Effector memory CD4-positive, alpha-beta T cell (primary cell): ENCODE measurements at regions not wholly inside any gene's neighbourhood (a gene's known extent, or its start where the extent isn't known, plus 50 kb on each side); places are given as distances from the start of the nearest gene placed in this dataset.

Source experiments
- DNase-seq, 3 donors: peaks; one replicate each; pipeline ENCODE4 v3.0.0-alpha.2; 2020
- H3K27ac ChIP-seq: 2 replicates; pipeline ENCODE4 v1.7.0; 2013; ENCODE audit warnings: mild to moderate bottlenecking, low read length, moderate library complexity; ENCODE audit not compliant: insufficient read depth, poor library complexity, severe bottlenecking
- H3K27me3 ChIP-seq: replicated peaks from 2 replicates; pipeline ENCODE4 v1.7.0; 2013; ENCODE audit warnings: mild to moderate bottlenecking, low read length; ENCODE audit not compliant: insufficient read depth, control insufficient read depth, poor library complexity, severe bottlenecking
- H3K36me3 ChIP-seq: 2 replicates; pipeline ENCODE4 v1.7.0; 2013; ENCODE audit warnings: mild to moderate bottlenecking, low read length, moderate library complexity; ENCODE audit not compliant: control insufficient read depth, insufficient read depth
- H3K4me1 ChIP-seq: 2 replicates; pipeline ENCODE4 v1.7.0; 2013; ENCODE audit warnings: low read length, mild to moderate bottlenecking; ENCODE audit not compliant: control insufficient read depth, insufficient read depth, poor library complexity, severe bottlenecking
- H3K4me3 ChIP-seq: 2 replicates; pipeline ENCODE4 v1.7.0; 2013; ENCODE audit warnings: low read length, low read depth, mild to moderate bottlenecking; ENCODE audit not compliant: insufficient read depth, poor library complexity, severe bottlenecking
- H3K9me3 ChIP-seq: 2 replicates; pipeline ENCODE4 v1.7.0; 2013; ENCODE audit warnings: mild to moderate bottlenecking, low read length, moderate library complexity; ENCODE audit not compliant: control insufficient read depth

GRCh38 chr10:64288404-64288803 lies 767.2 kb downstream of the REEP3 start:
- Histone ChIP-seq H3K4me3 (no peak overlapping the region), H3K27me3 (no peaks in the 10 kb centered on the region), H3K4me1 (no peaks in the 10 kb centered on the region), H3K9me3 (no peaks in the 10 kb centered on the region), H3K27ac (no peak overlapping the region), H3K36me3 (no peaks in the 10 kb centered on the region)
- DNase-seq = no peak

- no peaks in the 10 kb centered on the region for H3K9me3 ChIP-seq
- H3K4me3 ChIP-seq = no peak overlapping the region
- H3K36me3 ChIP-seq = no peaks in the 10 kb centered on the region
- DNase-seq = no peak
- H3K4me1 ChIP-seq = no peaks in the 10 kb centered on the region
- no peaks in the 10 kb centered on the region for H3K27me3 ChIP-seq
- no peak overlapping the region for H3K27ac ChIP-seq
Observed at GRCh38 chr10:64303566-64303965, 782.4 kb downstream of the REEP3 start.

- no peak overlapping the region for H3K4me3 ChIP-seq
- DNase-seq = no peak
- no peaks in the 10 kb centered on the region for H3K27me3 ChIP-seq
Observed at GRCh38 chr10:64306729-64307327, 785.6 kb downstream of the REEP3 start.

GRCh38 chr10:64312876-64313275 lies 791.7 kb downstream of the REEP3 start:
- no peaks in the 10 kb centered on the region for H3K36me3 ChIP-seq
- H3K27ac ChIP-seq = no peak overlapping the region
- H3K4me3 ChIP-seq = no peak overlapping the region
- no peaks in the 10 kb centered on the region for H3K9me3 ChIP-seq
- H3K4me1 ChIP-seq = no peaks in the 10 kb centered on the region
- H3K27me3 ChIP-seq = no peaks in the 10 kb centered on the region
- no peak for DNase-seq

More at GRCh38 chr10:64306729-64307327, 785.6 kb downstream of the REEP3 start:
- no peaks in the 10 kb centered on the region for H3K9me3 ChIP-seq
- H3K36me3 ChIP-seq = no peaks in the 10 kb centered on the region
- H3K4me1 ChIP-seq = no peaks in the 10 kb centered on the region
- no peak overlapping the region for H3K27ac ChIP-seq

- no peak overlapping the region for H3K4me3 ChIP-seq
Observed at GRCh38 chr10:64313967-64314366, 792.8 kb downstream of the REEP3 start.

GRCh38 chr10:64316416-64316815 lies 795.2 kb downstream of the REEP3 start:
- Histone ChIP-seq H3K27ac (no peak overlapping the region), H3K9me3 (no peaks in the 10 kb centered on the region), H3K36me3 (no peaks in the 10 kb centered on the region), H3K27me3 (no peaks in the 10 kb centered on the region), H3K4me3 (no peak overlapping the region), H3K4me1 (no peaks in the 10 kb centered on the region)
- no peak for DNase-seq

More at GRCh38 chr10:64313967-64314366, 792.8 kb downstream of the REEP3 start:
- Histone ChIP-seq H3K9me3 (no peaks in the 10 kb centered on the region), H3K27me3 (no peaks in the 10 kb centered on the region), H3K4me1 (no peaks in the 10 kb centered on the region), H3K27ac (no peak overlapping the region), H3K36me3 (no peaks in the 10 kb centered on the region)
- no peak for DNase-seq

- H3K27ac ChIP-seq = no peak overlapping the region
- no peak for DNase-seq
- no peaks in the 10 kb centered on the region for H3K9me3 ChIP-seq
- no peaks in the 10 kb centered on the region for H3K27me3 ChIP-seq
- H3K36me3 ChIP-seq = no peaks in the 10 kb centered on the region
- H3K4me1 ChIP-seq = no peaks in the 10 kb centered on the region
- H3K4me3 ChIP-seq = no peak overlapping the region
Observed at GRCh38 chr10:64316833-64317232, 795.6 kb downstream of the REEP3 start.

GRCh38 chr10:64320448-64320847 lies 799.2 kb downstream of the REEP3 start:
- no peak for DNase-seq
- Histone ChIP-seq H3K36me3 (no peaks in the 10 kb centered on the region), H3K9me3 (no peaks in the 10 kb centered on the region), H3K4me3 (no peak overlapping the region), H3K27me3 (no peaks in the 10 kb centered on the region), H3K27ac (no peak overlapping the region), H3K4me1 (no peaks in the 10 kb centered on the region)

- H3K27me3 ChIP-seq = no peaks in the 10 kb centered on the region
- H3K4me3 ChIP-seq = no peak overlapping the region
- no peak for DNase-seq
- no peaks in the 10 kb centered on the region for H3K36me3 ChIP-seq
- no peak overlapping the region for H3K27ac ChIP-seq
- no peaks in the 10 kb centered on the region for H3K4me1 ChIP-seq
- no peaks in the 10 kb centered on the region for H3K9me3 ChIP-seq
Observed at GRCh38 chr10:64329510-64329909, 808.3 kb downstream of the REEP3 start.

GRCh38 chr10:64332551-64332950 lies 811.4 kb downstream of the REEP3 start:
- H3K27me3 ChIP-seq = no peaks in the 10 kb centered on the region
- DNase-seq = no peak
- H3K36me3 ChIP-seq = no peaks in the 10 kb centered on the region
- no peak overlapping the region for H3K27ac ChIP-seq
- no peaks in the 10 kb centered on the region for H3K4me1 ChIP-seq
- no peak overlapping the region for H3K4me3 ChIP-seq
- no peaks in the 10 kb centered on the region for H3K9me3 ChIP-seq
